ENCODE measurements at regions not wholly inside any gene's neighbourhood (a gene's known extent, or its start where the extent isn't known, plus 50 kb on each side); places are given as distances from the start of the nearest gene placed in this dataset.

DNA sequence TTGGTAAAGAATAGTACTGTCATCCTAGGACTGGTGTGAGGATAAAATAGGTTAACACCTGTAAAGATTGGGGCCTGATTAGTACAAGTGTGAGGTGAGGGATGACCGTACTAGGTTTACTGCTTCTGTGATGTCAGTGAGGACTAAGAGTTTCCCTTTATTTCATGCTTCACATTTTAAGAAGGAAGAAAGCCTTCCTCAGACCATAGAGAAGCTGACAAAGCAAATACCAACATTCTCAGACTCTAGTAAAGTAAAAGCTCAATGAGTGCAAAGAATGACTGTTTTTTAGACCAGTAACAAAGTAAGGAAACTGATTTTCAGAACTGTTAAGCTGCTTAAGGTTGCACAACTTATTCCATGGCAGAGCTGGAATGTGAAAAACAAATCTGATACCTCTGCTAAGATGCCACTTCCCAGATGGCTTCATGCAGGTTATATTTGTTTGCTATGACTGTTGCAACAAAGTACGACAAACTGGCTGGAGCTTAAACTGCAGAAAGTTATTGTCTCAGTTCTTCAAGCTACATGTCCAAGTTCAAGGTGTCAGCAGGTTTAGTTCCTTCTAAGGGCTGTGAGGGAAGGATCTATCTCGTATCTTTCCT is 354.9 kb downstream of the RSL24D1 start:
- POLR2A ChIA-PET: no interaction called here
- CTCF ChIA-PET: interaction anchor here (0.6 kb wide), 1 partner anchor 98 kb away, joined by 3 read pairs; no protein-coding TSS in a partner anchor
- TF ChIP-seq CTBP1 (IDR thresholded peaks at IDR 0.05; ENCODE audit: borderline replicate concordance) (no peak), SP1 (IDR thresholded peaks at IDR 0.05) (no peak), BHLHE40 (IDR thresholded peaks at IDR 0.05; ENCODE audit: borderline replicate concordance) (no peak), L3MBTL2 (conservative IDR thresholded peaks at IDR 0.05) (no peak), FOXA1 (IDR thresholded peaks at IDR 0.05) (no peak), LEF1 (IDR thresholded peaks at IDR 0.05; ENCODE audit: borderline replicate concordance) (no peak), ELF4 (IDR thresholded peaks at IDR 0.05) (no peak), ARNT (IDR thresholded peaks at IDR 0.05) (no peak), TARDBP (IDR thresholded peaks at IDR 0.05) (no peak), FOXM1 (IDR thresholded peaks at IDR 0.05; ENCODE audit: borderline replicate concordance) (no peak), ZNF384 (IDR thresholded peaks at IDR 0.05) (no peak), FOXK2 (IDR thresholded peaks at IDR 0.05) (no peak), NFRKB (IDR thresholded peaks at IDR 0.05) (no peak), HDGF (IDR thresholded peaks at IDR 0.05; ENCODE audit: borderline replicate concordance) (no peak), SUZ12 (IDR thresholded peaks at IDR 0.05) (no peak)
- TF ChIP-seq, protein P1, sequence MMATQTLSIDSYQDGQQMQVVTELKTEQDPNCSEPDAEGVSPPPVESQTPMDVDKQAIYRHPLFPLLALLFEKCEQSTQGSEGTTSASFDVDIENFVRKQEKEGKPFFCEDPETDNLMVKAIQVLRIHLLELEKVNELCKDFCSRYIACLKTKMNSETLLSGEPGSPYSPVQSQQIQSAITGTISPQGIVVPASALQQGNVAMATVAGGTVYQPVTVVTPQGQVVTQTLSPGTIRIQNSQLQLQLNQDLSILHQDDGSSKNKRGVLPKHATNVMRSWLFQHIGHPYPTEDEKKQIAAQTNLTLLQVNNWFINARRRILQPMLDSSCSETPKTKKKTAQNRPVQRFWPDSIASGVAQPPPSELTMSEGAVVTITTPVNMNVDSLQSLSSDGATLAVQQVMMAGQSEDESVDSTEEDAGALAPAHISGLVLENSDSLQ (IDR thresholded peaks at IDR 0.05): no peak
- DNase-seq (ENCODE audit: extremely low spot score): no peak

DNA sequence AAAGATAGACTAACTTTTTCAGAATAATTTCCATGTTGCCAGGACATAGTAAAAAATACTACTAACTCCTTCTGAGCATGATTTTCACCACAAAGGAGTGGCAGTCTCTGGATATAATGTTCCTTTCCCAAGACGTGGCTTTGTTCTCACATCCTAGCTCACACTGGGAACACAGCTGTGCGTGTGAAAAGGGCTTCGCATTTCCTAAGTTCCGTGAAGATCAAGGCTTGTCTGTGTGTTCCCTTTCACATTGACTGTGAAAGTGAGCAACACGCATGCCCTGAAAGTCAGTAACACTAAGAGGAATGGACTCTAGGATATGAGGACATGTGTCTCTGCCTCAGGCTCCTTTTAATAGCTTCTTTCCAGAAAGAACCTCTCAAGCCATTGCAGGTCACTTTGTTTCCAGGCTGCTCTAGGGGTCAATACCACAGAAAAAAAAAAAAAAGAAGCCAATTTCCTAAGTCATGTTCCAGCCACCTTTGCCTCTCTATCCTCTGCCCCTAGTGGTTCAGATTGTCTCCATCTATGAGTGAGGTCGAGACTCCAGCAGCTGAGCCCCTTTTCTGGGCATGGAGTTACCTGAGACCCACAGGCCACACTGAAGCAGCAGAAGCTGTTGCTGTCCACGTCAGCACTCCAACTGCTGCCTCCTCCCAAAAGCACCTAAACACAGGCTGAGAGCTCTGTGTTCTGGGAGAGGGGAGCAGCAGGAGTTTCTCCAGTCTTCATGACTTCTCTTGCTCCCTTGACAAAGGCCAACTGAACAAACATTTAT is 355.9 kb downstream of the RSL24D1 start:
- ChIA-PET POLR2A (no interaction called here), CTCF (interaction anchor here (0.6 kb wide), 1 partner anchor 99 kb away, joined by 3 read pairs; no protein-coding TSS in a partner anchor)
- no peak for DNase-seq (ENCODE audit: extremely low spot score)
- no peak for TF ChIP-seq HDGF (IDR thresholded peaks at IDR 0.05; ENCODE audit: borderline replicate concordance)
- TF ChIP-seq BHLHE40 (IDR thresholded peaks at IDR 0.05; ENCODE audit: borderline replicate concordance): no peak
- no peak for TF ChIP-seq LEF1 (IDR thresholded peaks at IDR 0.05; ENCODE audit: borderline replicate concordance)
- TF ChIP-seq ELF4 (IDR thresholded peaks at IDR 0.05): no peak
- no peak for TF ChIP-seq FOXM1 (IDR thresholded peaks at IDR 0.05; ENCODE audit: borderline replicate concordance)
- no peak for TF ChIP-seq SP1 (IDR thresholded peaks at IDR 0.05)
- TF ChIP-seq CTBP1 (IDR thresholded peaks at IDR 0.05; ENCODE audit: borderline replicate concordance): no peak
- no peak for TF ChIP-seq ARNT (IDR thresholded peaks at IDR 0.05)
- no peak for TF ChIP-seq ZNF384 (IDR thresholded peaks at IDR 0.05)
- no peak for TF ChIP-seq FOXK2 (IDR thresholded peaks at IDR 0.05)
- TF ChIP-seq NFRKB (IDR thresholded peaks at IDR 0.05): no peak
- TF ChIP-seq, protein P1 (IDR thresholded peaks at IDR 0.05): no peak
- no peak for TF ChIP-seq TARDBP (IDR thresholded peaks at IDR 0.05)
- no peak for TF ChIP-seq FOXA1 (IDR thresholded peaks at IDR 0.05)
- no peak for TF ChIP-seq L3MBTL2 (conservative IDR thresholded peaks at IDR 0.05)
- TF ChIP-seq SUZ12 (IDR thresholded peaks at IDR 0.05): no peak

DNA sequence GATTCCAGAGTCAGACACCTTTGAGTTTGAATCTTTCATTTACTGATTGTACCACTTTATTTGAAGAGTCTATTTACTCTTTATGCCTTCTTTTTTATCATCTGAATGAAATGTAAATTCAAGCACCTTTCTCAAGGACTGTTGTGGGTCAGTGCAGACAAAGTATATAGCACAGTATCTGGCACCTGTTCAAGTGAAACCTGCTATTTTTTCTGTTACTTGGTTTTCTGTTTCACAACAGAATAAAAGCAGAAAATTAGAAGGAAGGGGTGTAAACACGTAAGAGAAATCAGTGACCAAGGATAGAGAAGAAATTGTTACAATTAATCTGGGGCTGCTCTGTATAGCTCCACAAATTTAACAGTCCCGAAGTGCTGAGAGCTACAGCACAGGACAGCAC is 357.4 kb downstream of the RSL24D1 start:
- CTCF ChIA-PET: no interaction called here
- no peak for TF ChIP-seq LEF1 (IDR thresholded peaks at IDR 0.05; ENCODE audit: borderline replicate concordance)
- TF ChIP-seq BHLHE40 (IDR thresholded peaks at IDR 0.05; ENCODE audit: borderline replicate concordance): no peak
- TF ChIP-seq ARNT (IDR thresholded peaks at IDR 0.05): no peak
- TF ChIP-seq SP1 (IDR thresholded peaks at IDR 0.05): no peak
- no peak for TF ChIP-seq ZNF384 (IDR thresholded peaks at IDR 0.05)
- no peak for TF ChIP-seq FOXA1 (IDR thresholded peaks at IDR 0.05)
- no peak for TF ChIP-seq SUZ12 (IDR thresholded peaks at IDR 0.05)
- TF ChIP-seq HDGF (IDR thresholded peaks at IDR 0.05; ENCODE audit: borderline replicate concordance): no peak
- no peak for TF ChIP-seq L3MBTL2 (conservative IDR thresholded peaks at IDR 0.05)
- TF ChIP-seq NFRKB (IDR thresholded peaks at IDR 0.05): no peak
- no peak for TF ChIP-seq ELF4 (IDR thresholded peaks at IDR 0.05)
- TF ChIP-seq CTBP1 (IDR thresholded peaks at IDR 0.05; ENCODE audit: borderline replicate concordance): no peak
- TF ChIP-seq, protein P1 (IDR thresholded peaks at IDR 0.05): no peak
- no peak for TF ChIP-seq FOXM1 (IDR thresholded peaks at IDR 0.05; ENCODE audit: borderline replicate concordance)
- POLR2A ChIA-PET: no interaction called here

DNA sequence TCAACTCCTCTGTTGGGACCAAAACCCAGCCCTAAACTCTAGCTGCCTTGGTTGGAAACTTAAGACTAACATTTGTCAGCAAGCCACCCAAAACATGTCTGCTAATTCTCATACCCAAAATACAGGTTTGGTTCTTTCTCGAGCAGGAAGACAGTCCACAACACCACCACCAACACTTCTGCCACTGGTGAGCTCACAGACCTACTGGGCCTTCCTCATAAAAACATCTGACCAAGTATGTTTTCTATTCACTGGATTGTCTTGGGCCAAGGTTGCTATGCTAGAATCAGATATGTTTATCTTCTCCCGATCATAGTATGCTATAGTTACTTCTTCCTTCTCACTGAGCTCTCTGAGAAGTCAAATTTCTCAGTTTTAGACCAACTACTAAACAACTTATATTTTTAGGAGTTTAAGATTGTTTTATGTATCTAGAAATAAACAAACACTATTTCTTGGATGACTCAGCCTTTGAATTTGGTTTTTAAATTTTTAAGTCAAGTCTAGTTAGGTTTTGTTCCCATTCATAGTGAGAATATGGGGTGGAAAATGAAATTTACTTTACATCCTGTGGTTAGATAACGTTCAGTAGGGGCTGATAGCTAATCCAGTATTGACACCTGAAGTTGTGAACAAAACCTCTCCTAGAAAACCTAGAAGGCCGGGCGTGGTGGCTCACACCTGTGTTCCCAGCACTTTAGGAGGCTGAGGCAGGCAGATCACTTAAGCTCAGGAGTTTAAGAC is 360.5 kb downstream of the RSL24D1 start:
- TF ChIP-seq FOXA1 (IDR thresholded peaks at IDR 0.05) (no peak), ELF4 (IDR thresholded peaks at IDR 0.05) (no peak), SUZ12 (IDR thresholded peaks at IDR 0.05) (no peak), FOXM1 (IDR thresholded peaks at IDR 0.05; ENCODE audit: borderline replicate concordance) (no peak), HDGF (IDR thresholded peaks at IDR 0.05; ENCODE audit: borderline replicate concordance) (no peak), FOXK2 (IDR thresholded peaks at IDR 0.05) (no peak), NFRKB (IDR thresholded peaks at IDR 0.05) (no peak), CTBP1 (IDR thresholded peaks at IDR 0.05; ENCODE audit: borderline replicate concordance) (no peak), SP1 (IDR thresholded peaks at IDR 0.05) (no peak), BHLHE40 (IDR thresholded peaks at IDR 0.05; ENCODE audit: borderline replicate concordance) (no peak), ARNT (IDR thresholded peaks at IDR 0.05) (no peak), LEF1 (IDR thresholded peaks at IDR 0.05; ENCODE audit: borderline replicate concordance) (no peak), L3MBTL2 (conservative IDR thresholded peaks at IDR 0.05) (no peak), ZNF384 (IDR thresholded peaks at IDR 0.05) (no peak), TARDBP (IDR thresholded peaks at IDR 0.05) (no peak)
- TF ChIP-seq, protein P1 (IDR thresholded peaks at IDR 0.05): no peak
- DNase-seq (ENCODE audit: extremely low spot score): no peak
- ChIA-PET CTCF (no interaction called here), POLR2A (no interaction called here)

More for the DNA sequence above, 357.4 kb downstream of the RSL24D1 start:
- DNase-seq (ENCODE audit: extremely low spot score): no peak

All from HEK293T (cell line).